ENCODE measurements at regions not wholly inside any gene's neighbourhood (a gene's known extent, or its start where the extent isn't known, plus 50 kb on each side); places are given as distances from the start of the nearest gene placed in this dataset.

DNA sequence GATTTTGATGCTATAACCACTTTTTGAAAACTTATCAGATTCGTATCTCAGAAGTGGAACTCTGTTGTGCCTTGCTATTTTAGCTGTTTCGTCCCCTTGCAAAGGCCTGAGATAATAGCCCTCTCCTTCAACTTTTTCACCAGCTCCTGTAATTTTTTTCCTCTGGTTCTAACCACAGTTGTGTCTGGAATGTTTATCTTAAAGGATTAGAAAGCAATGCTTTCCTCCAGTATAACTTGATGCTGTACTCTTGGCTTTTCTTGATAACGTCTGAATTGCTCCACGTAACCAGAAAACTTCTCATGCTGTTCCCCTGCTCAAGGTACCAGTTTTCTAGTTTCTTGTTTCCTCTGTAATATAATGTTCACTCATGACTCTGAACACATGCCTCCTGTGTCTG is 209.4 kb downstream of the DTWD2 start:
- TF ChIP-seq ZNF274 (IDR thresholded peaks at IDR 0.05; ENCODE audit: low read depth, low read length) (no peak), YY1 (IDR thresholded peaks at IDR 0.05; ENCODE audit: insufficient read depth, insufficient read length) (no peak)

All from NT2/D1 (cell line).